DOHH2 (cell line): ENCODE measurements at regions not wholly inside any gene's neighbourhood (a gene's known extent, or its start where the extent isn't known, plus 50 kb on each side); places are given as distances from the start of the nearest gene placed in this dataset.

ENCODE experiments used
- H3F3A ChIP-seq: fragments of 200-600 bp; sonication (generic), shearing (Covaris generic); 2 replicates; pipeline ENCODE4 v1.6.0; 2016; ENCODE audit warnings: antibody characterized with exemption, mild to moderate bottlenecking; ENCODE audit not compliant: control insufficient read depth, insufficient read depth
- H3K27ac ChIP-seq: fragments of 200-600 bp; sonication (generic); 2 replicates; pipeline ENCODE4 v1.5.1; 2014; ENCODE audit warnings: low read depth, mild to moderate bottlenecking, low read length, moderate library complexity
- H3K27me3 ChIP-seq: fragments of 200-600 bp; sonication (generic); 2 replicates; pipeline ENCODE4 v1.6.1; 2014; ENCODE audit warnings: mild to moderate bottlenecking, low read length, mixed read lengths; ENCODE audit not compliant: control insufficient read depth
- H3K36me3 ChIP-seq: fragments of 200-600 bp; sonication (generic); 2 replicates; pipeline ENCODE4 v1.6.1; 2014; ENCODE audit warnings: mild to moderate bottlenecking, low read length, moderate library complexity, mixed read lengths; ENCODE audit not compliant: control insufficient read depth
- H3K4me1 ChIP-seq: fragments of 200-600 bp; sonication (generic); 2 replicates; pipeline ENCODE4 v1.6.1; 2014; ENCODE audit warnings: mild to moderate bottlenecking, low read length, mixed read lengths; ENCODE audit not compliant: control insufficient read depth
- H3K4me2 ChIP-seq: fragments of 200-600 bp; sonication (generic); 2 replicates; pipeline ENCODE4 v1.6.0; 2014; ENCODE audit warnings: mild to moderate bottlenecking, low read length, moderate library complexity
- H3K4me3 ChIP-seq: fragments of 200-600 bp; sonication (generic); 2 replicates; pipeline ENCODE4 v1.5.1; 2014; ENCODE audit warnings: mild to moderate bottlenecking, low read length, mixed read lengths
- H3K79me2 ChIP-seq: fragments of 200-600 bp; sonication (generic); 2 replicates; pipeline ENCODE4 v1.6.1; 2014; ENCODE audit warnings: mild to moderate bottlenecking, low read length, mixed read lengths; ENCODE audit not compliant: control insufficient read depth
- H3K9me2 ChIP-seq: fragments of 200-600 bp; sonication (generic); replicated peaks from 2 replicates; pipeline ENCODE4 v1.6.1; 2014; ENCODE audit warnings: mild to moderate bottlenecking, low read length, mixed read lengths; ENCODE audit not compliant: control insufficient read depth
- H3K9me3 ChIP-seq: fragments of 200-600 bp; sonication (generic); 2 replicates; pipeline ENCODE4 v1.6.1; 2014; ENCODE audit warnings: antibody characterized with exemption, low read length, mixed read lengths; ENCODE audit not compliant: control insufficient read depth, insufficient read depth
- H4K20me1 ChIP-seq: fragments of 200-600 bp; sonication (generic); 2 replicates; pipeline ENCODE4 v1.6.0; 2014; ENCODE audit warnings: low read depth, mild to moderate bottlenecking, antibody characterized with exemption, low read length, moderate library complexity; ENCODE audit not compliant: control insufficient read depth, insufficient read depth
- CTCF ChIP-seq: fragments of 200-600 bp; sonication (generic); IDR thresholded peaks from one replicate; pipeline ENCODE4 v1.5.1; 2014; ENCODE audit warnings: antibody characterized with exemption, mild to moderate bottlenecking, low read depth, low read length; ENCODE audit not compliant: poor library complexity, severe bottlenecking
- EZH2phosphoT487 ChIP-seq: fragments of 200-600 bp; sonication (generic); IDR thresholded peaks from 2 replicates; pipeline ENCODE4 v1.6.1; 2017; ENCODE audit warnings: borderline replicate concordance, mild to moderate bottlenecking, antibody characterized with exemption, low read length, moderate library complexity, mixed read lengths

- H3K4me3 ChIP-seq, result no peak overlapping the region
- H3K9me2 ChIP-seq, result no peaks in the 10 kb centered on the region
- no peaks in the 10 kb centered on the region for H4K20me1 ChIP-seq
- H3F3A ChIP-seq, result peaks cover 6% of the 10 kb centered on the region; the same call in 1 of the 2 replicates
- peaks cover 7% of the 10 kb centered on the region for H3K36me3 ChIP-seq
- H3K27me3 ChIP-seq, result peaks cover 5% of the 10 kb centered on the region; the same call in 1 of the 2 replicates
- peaks cover 15% of the 10 kb centered on the region for H3K79me2 ChIP-seq
- H3K4me2 ChIP-seq, result no peak overlapping the region
- H3K9me3 ChIP-seq, result no peaks in the 10 kb centered on the region
- TF ChIP-seq EZH2phosphoT487 (no peak), CTCF (no peak)
- peaks cover 46% of the 10 kb centered on the region for H3K4me1 ChIP-seq
- no peak overlapping the region for H3K27ac ChIP-seq
These were observed 62.7 kb downstream of the SIK1 start for GRCh38 chr21:43364261-43364510.

- Histone ChIP-seq H3K4me1 (peaks cover 51% of the 10 kb centered on the region), H3K27ac (no peak overlapping the region), H3K4me2 (0 out of 2 replicates have a peak overlapping the region, but pooled peaks have one; percentile 71), H3K79me2 (peaks cover 15% of the 10 kb centered on the region), H3F3A (peaks cover 6% of the 10 kb centered on the region; the same call in 1 of the 2 replicates), H3K27me3 (no peaks in the 10 kb centered on the region), H3K9me2 (no peaks in the 10 kb centered on the region), H3K9me3 (no peaks in the 10 kb centered on the region), H4K20me1 (no peaks in the 10 kb centered on the region), H3K36me3 (peaks cover 12% of the 10 kb centered on the region), H3K4me3 (no peak overlapping the region)
- no peak for TF ChIP-seq EZH2phosphoT487
- TF ChIP-seq CTCF, result no peak
These were observed 63.2 kb downstream of the SIK1 start for GRCh38 chr21:43363506-43364260.

GRCh38 chr21:43362915-43363314, 64.0 kb downstream of the SIK1 start:
- peaks cover 6% of the 10 kb centered on the region; the same call in 1 of the 2 replicates for H3F3A ChIP-seq
- no peaks in the 10 kb centered on the region for H3K9me3 ChIP-seq
- H3K4me1 ChIP-seq, result peaks cover 55% of the 10 kb centered on the region
- no peaks in the 10 kb centered on the region for H3K27me3 ChIP-seq
- H3K27ac ChIP-seq, result peak overlapping the region; percentile 87
- TF ChIP-seq EZH2phosphoT487 (no peak), CTCF (no peak)
- peak overlapping the region; percentile 67 for H3K4me3 ChIP-seq
- peaks cover 15% of the 10 kb centered on the region for H3K79me2 ChIP-seq
- peak overlapping the region; percentile 71 for H3K4me2 ChIP-seq
- H4K20me1 ChIP-seq, result no peaks in the 10 kb centered on the region
- H3K36me3 ChIP-seq, result peaks cover 13% of the 10 kb centered on the region
- H3K9me2 ChIP-seq, result no peaks in the 10 kb centered on the region
